ENCODE measurements at regions not wholly inside any gene's neighbourhood (a gene's known extent, or its start where the extent isn't known, plus 50 kb on each side); places are given as distances from the start of the nearest gene placed in this dataset.
A peak's percentile ranks its signal among the peaks of the same experiment; 100 is the strongest.

- TF ChIP-seq CTCF (IDR thresholded peaks at IDR 0.05): no peak
- Mint-ChIP-seq H3K27ac (no peak overlapping the region), H3K27me3 (peaks cover 2% of the 10 kb centered on the region), H3K9me3 (no peaks in the 10 kb centered on the region), H3K36me3 (ENCODE audit: low read depth) (no peaks in the 10 kb centered on the region), H3K4me1 (ENCODE audit: low read depth) (no peaks in the 10 kb centered on the region), H3K4me3 (no peak overlapping the region)
- intact Hi-C loops (cut with micrococcal nuclease): no loop called here
- ChIA-PET POLR2A (no interaction called here), CTCF (no interaction called here)
- DNase-seq (no peak), ATAC-seq (no peak)
Observed at GRCh38 chr16:55248058-55248457, 75.9 kb upstream of the IRX6 start.

GRCh38 chr16:55248494-55248893, 75.5 kb upstream of the IRX6 start:
- TF ChIP-seq CTCF (IDR thresholded peaks at IDR 0.05): no peak
- DNase-seq: peak; percentile 12
- ChIA-PET CTCF (interaction anchor here (1.4 kb wide), 1 partner anchor 9 kb away, joined by 5 read pairs; no protein-coding TSS in a partner anchor), POLR2A (interaction anchor here (0.6 kb wide), 1 partner anchor 566 kb away, joined by 3 read pairs; no protein-coding TSS in a partner anchor)
- no peak for ATAC-seq
- Mint-ChIP-seq H3K9me3 (no peaks in the 10 kb centered on the region), H3K4me1 (ENCODE audit: low read depth) (no peaks in the 10 kb centered on the region), H3K4me3 (no peak overlapping the region), H3K27me3 (peaks cover 2% of the 10 kb centered on the region), H3K27ac (no peak overlapping the region), H3K36me3 (ENCODE audit: low read depth) (no peaks in the 10 kb centered on the region)
- intact Hi-C loops (cut with micrococcal nuclease): no loop called here

DNA sequence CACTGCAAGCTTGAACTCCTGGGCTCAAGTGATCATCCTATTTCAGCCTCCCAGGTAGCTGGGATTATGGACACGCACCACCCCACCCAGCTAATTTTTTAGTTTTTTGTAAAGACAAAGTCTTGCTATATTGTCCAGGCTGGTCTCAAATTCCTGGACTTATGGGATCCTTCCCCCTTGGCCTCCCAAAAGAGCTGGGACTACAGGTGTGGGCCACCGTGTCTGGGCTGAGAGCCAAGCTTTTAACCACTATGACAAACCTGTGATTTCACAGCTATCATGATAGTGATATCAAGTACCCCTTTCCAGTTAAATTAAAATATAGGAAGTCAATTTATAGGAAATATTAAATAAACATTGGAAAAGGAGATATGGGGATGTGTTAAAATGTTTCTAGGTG, 74.6 kb upstream of the IRX6 start:
- no peak for ATAC-seq
- Mint-ChIP-seq H3K27ac (no peak overlapping the region), H3K4me3 (no peak overlapping the region), H3K27me3 (peaks cover 2% of the 10 kb centered on the region), H3K36me3 (ENCODE audit: low read depth) (no peaks in the 10 kb centered on the region), H3K9me3 (peaks cover 5% of the 10 kb centered on the region), H3K4me1 (ENCODE audit: low read depth) (no peaks in the 10 kb centered on the region)
- intact Hi-C loops (cut with micrococcal nuclease): no loop called here
- POLR2A ChIA-PET: no interaction called here
- TF ChIP-seq CTCF (IDR thresholded peaks at IDR 0.05): no peak
- CTCF ChIA-PET: interaction anchor here (1.4 kb wide), 1 partner anchor 8 kb away, joined by 5 read pairs; no protein-coding TSS in a partner anchor
- DNase-seq: no peak

GRCh38 chr16:55249936-55250335, 74.1 kb upstream of the IRX6 start:
- Mint-ChIP-seq H3K4me1 (ENCODE audit: low read depth) (no peaks in the 10 kb centered on the region), H3K4me3 (no peak overlapping the region), H3K36me3 (ENCODE audit: low read depth) (no peaks in the 10 kb centered on the region), H3K27ac (no peak overlapping the region), H3K27me3 (peaks cover 2% of the 10 kb centered on the region), H3K9me3 (peaks cover 8% of the 10 kb centered on the region)
- no peak for DNase-seq
- ChIA-PET POLR2A (no interaction called here), CTCF (interaction anchor here (1.4 kb wide), 1 partner anchor 8 kb away, joined by 5 read pairs; no protein-coding TSS in a partner anchor)
- no peak for TF ChIP-seq CTCF (IDR thresholded peaks at IDR 0.05)
- intact Hi-C loops (cut with micrococcal nuclease): no loop called here
- no peak for ATAC-seq

GRCh38 chr16:55250701-55251100, 73.3 kb upstream of the IRX6 start:
- intact Hi-C loops (cut with micrococcal nuclease): no loop called here

More at GRCh38 chr16:55250701-55251100, 73.3 kb upstream of the IRX6 start:
- ChIA-PET POLR2A (no interaction called here), CTCF (no interaction called here)
- peaks cover 8% of the 10 kb centered on the region for H3K9me3 Mint-ChIP-seq
- ATAC-seq (no peak), DNase-seq (no peak)
- H3K4me1 Mint-ChIP-seq (ENCODE audit: low read depth): no peaks in the 10 kb centered on the region
- no peak overlapping the region for H3K27ac Mint-ChIP-seq
- no peak overlapping the region for H3K4me3 Mint-ChIP-seq
- peaks cover 2% of the 10 kb centered on the region for H3K27me3 Mint-ChIP-seq
- no peaks in the 10 kb centered on the region for H3K36me3 Mint-ChIP-seq (ENCODE audit: low read depth)
- no peak for TF ChIP-seq CTCF (IDR thresholded peaks at IDR 0.05)

All from activated CD8-positive, alpha-beta T cell treated with anti-CD3 and anti-CD28 coated beads for 36 hours (primary cell).